GM21367 (cell line): ENCODE measurements at regions not wholly inside any gene's neighbourhood (a gene's known extent, or its start where the extent isn't known, plus 50 kb on each side); places are given as distances from the start of the nearest gene placed in this dataset.
"Not testable (repeated sequence)": the region's sequence is repeated elsewhere in the genome, so short reads cannot be mapped to it uniquely, and the experiment has no call there.

Experiments used
- ATAC-seq: cut with Tn5 transposase; IDR thresholded peaks from one replicate; pipeline ENCODE4 v1.9.1; 2021; ENCODE audit not compliant: unreplicated experiment

DNA sequence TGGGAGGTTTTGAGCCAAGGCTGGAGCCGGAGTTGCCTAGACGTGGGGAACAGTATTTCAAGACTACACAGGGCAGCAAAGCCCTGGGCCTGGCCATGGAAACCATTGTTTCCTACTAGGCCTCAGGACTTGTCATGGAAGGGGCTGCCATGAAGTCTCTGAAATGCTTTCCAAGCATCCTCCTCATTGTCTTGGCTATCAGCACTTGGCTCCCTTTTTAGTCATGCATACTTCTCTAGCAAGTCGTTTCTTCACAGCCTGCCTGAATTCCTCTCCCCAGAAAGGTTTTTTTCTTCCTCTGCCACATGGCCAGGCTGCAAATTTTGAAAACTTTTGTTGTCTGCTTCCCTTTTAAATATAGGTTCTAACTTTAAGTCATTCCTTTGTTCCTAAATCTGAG, 406.6 kb upstream of the TMPRSS15 start:
- ATAC-seq, result no peak

GRCh38 chr21:18812308-18812707, 408.7 kb upstream of the TMPRSS15 start:
- no peak for ATAC-seq

DNA sequence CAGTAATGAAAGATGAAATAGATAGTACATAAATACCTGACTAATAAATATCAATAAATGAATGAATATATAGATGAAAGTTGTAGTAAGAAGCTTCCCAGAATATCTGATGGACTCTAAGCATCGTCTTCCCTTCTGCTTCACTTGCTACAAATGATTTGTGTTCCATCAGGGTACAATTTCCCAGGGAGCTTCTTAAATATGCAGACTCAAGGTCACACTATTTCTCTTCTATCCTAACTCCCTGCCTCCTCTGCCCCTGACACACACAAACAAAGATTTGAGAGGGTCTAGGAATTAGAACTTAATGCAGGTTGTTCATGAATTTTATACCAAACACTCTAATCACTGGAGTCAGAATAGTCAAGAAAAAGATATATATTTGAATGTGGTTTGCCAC, 415.9 kb upstream of the TMPRSS15 start:
- ATAC-seq, result no peak

DNA sequence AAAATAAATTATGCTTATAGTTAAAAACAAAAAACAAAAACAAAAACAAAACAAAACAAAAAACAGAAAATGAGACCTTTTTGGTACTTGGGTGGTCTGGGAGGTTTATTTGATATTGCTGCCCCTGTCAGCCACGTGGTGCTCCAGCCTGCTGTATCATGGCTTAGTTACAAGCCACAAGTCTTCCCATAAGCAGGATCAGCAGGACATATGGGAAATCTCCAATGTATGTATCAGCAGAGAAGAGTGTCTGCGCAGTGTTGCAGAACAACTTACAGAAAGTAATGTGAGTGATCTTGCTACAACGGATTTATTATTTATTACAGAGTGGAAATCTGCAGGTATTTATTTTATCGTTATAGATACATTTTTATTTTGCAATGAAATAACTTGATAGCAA, 423.0 kb upstream of the TMPRSS15 start:
- ATAC-seq, result no peak

DNA sequence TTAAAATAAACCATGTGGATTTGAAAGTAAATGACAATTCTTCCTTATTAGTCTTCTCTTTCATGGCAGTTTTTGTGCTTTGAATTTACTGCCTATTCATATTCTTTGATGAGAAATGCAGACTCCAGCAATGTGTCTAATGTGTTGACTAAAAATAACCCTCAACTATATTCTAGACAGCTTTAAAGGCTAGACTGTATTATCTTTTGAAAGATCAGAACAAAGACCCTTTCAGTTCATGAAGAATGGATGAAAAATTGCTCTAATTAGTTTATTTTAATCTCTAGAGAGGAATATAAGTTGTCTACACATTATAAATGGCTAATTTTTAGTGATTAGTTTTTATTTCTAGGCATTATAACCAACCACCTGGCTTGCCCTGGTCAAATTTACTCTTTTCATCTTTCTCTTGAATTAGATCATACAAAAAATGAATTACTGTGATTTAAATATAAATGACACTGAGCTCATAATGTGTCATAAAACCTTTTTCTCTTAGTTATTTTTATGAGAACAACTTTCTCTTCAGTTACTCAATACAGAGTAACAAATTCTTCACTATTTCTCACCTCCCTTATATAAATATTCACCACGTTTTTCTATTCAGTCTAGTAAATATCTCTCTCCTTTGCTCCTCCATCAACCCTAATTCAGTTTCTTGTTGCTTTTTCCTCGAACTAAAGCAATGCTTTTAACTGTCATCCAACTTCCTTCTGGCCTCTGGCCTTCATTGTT, 428.5 kb upstream of the TMPRSS15 start:
- ATAC-seq, result no peak

DNA sequence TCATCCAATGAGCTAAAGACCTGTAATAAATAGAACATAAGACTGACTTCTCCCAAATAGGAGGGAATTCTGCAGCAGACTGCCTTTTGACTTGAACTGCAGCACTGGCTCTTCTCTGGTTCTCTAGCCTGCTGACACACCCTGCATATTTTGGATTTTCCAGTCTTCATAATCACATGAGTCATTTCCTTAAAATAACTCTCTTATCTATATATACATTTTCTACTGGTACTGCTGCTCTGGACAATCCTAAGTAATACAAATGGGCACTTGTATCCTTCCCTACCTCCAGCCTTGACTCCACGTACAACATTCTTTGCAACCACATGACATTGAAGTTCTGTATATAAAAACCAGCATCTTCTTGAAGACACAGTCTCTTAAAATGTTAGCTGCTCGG, 429.4 kb upstream of the TMPRSS15 start:
- no peak for ATAC-seq

DNA sequence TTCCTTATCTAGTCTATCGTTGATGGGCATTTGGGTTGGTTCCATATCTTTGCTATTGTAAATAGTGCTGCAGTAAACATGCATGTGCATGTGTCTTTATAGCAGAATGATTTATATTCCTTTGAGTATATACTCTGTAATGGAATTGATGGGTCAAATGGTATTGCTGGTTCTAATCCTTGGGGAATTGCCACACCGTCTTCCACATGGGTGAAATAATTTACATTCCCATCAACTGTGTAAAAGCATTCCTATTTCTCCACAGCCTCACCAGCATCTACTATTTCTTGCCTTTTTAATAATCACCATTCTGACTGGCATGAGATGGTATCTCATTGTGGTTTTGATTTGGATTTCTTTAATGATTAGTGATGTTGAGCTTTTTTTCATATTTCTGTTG, 430.5 kb upstream of the TMPRSS15 start:
- ATAC-seq, result not testable (repeated sequence)

DNA sequence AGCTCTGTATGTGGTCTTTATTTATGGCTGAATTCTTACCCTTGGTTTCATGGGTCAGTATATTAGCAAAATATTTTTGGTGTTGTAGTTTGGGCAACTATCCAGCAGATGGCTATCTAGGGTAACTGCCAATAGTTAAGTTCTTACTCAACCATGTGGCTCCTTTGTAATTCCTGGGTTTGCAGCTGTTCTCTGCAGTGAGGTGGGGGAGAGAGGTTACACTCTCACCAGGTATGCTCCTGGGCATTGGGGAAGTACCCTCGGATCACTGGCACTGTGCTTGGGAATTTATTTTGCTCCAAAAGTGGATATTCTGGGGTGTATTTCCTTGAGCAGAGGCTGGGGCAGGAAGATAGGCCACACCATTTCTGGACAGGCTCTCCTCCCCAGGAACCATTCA, 436.7 kb upstream of the TMPRSS15 start:
- ATAC-seq, result peak; percentile 53

GRCh38 chr21:18857606-18858005, 454.0 kb upstream of the TMPRSS15 start:
- not testable (repeated sequence) for ATAC-seq

DNA sequence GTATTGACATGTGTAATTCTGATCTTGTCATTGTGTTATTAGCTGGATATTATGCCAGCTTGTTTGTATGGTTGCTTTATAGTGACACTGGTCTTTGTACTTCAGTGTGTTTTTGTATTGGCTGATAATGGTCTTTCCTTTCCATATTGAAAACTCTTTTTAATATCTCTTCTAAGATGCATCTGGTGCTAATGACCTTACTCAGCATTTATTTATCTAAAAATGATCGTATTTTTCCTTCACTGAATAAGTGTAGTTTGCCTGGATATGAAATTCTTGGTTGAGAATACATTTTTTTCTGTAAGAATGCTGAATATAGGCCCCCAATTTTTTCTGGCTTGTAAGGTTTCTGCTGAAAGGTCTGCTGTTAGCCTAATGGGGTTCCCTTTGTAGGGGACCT, 465.5 kb upstream of the TMPRSS15 start:
- ATAC-seq, result no peak

GRCh38 chr21:18877917-18878316, 474.3 kb upstream of the TMPRSS15 start:
- no peak for ATAC-seq

DNA sequence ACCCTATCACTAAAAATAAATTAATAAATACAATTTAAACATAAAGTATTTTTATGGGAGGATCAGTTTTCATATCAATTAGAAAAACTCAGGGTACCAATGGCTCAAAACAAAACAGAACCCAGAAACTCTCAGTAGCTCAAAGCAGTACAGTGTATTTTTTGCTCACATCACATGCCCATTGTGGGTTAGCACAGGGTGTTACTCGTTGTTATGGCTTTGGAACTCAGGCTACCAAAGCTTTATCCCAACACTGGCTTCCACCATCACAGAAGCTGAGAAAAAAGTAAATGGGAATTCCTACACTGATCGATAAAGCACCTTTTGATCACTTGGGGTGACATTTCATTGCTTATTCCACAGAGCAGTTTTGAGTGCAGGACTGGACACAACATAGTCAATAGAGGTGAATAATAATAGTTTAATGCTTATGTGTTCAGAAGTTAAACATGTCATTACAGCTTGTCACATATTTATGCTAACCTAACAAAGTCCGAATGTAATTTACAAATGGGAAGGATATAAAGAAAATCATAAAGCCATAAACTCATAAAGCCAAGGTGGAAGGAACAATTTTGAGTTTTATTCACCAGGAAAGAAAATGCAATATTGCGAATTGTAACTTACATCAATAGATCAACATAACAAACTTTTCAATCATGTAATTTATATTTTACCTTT, 484.5 kb upstream of the TMPRSS15 start:
- ATAC-seq, result no peak

DNA sequence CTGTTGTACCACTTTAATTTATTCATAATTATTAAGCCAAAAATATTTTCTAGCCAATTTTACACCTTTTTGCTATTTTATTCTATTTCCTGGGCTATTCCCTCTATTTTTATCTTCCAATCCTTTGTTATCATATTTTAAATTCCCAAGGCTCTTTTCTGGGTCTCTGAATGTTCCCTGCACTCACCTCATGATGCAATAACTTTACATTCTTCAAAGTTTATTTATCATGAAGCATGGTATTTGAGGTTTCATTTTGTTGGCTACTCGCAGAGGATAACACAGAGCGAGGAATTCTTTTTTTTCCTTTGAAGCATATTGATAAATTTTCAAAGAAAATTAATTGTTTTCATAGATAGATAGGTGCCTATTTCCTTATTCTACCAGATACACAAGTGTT, 489.8 kb upstream of the TMPRSS15 start:
- ATAC-seq, result no peak

DNA sequence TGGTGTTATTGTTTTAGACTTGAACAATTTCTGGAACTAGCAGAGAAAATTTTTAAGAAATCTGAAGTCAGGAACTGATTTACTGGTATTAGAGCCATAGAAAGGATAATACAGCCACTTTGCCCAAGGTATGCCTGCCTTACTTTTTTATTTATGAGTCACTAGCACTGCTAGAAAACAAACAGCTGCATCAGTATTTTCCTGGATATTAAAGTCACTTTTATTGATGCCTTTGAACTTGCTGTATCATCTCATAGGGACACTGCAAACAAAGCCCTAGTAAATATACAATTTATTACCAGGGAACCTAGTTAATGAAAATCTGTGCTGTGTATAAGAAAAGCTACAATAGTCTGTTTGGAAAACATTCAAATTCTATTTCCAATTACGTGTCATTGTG, 490.8 kb upstream of the TMPRSS15 start:
- ATAC-seq, result no peak

- no peak for ATAC-seq
These were observed 495.7 kb upstream of the TMPRSS15 start for GRCh38 chr21:18899261-18899660.

DNA sequence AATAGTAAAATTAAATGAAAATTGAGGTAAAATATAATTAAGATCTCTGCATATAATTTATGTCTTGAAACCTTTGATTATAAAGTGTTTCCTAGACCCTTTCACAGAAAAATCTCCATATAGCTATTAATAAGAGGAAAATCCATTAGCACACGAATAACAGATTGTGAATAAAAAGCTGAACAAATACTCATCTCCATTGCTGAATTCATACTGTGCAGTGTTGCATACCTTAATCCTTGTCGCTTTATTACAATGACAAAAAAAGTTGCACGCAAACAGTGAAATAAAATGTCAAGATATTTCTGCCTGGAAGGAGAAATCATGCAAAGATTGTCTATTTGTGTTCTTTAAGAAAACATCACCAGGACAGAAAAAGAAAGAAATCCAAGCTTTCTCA, 499.1 kb upstream of the TMPRSS15 start:
- ATAC-seq, result no peak

- no peak for ATAC-seq
These were observed 503.5 kb upstream of the TMPRSS15 start for GRCh38 chr21:18907076-18907475.

DNA sequence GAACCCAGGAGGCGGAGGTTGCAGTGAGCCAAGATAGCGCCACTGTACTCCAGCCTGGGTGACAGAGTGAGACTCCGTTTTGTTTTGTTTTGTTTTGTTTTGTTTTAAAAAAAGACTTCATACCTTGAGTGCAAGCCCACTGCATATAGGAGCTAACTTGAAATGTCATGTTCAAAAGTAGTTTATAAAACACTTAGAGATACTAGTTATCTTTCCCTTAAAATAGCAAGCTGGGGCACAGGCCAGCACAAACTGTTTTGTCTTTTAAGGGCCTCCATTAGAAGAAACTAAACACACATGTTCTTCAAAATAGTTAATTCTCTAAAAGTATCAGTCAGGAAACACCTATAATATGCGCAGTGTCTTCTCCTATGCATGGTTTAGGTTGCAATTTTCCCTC, 505.1 kb upstream of the TMPRSS15 start:
- no peak for ATAC-seq

GRCh38 chr21:18913914-18914313, 510.3 kb upstream of the TMPRSS15 start:
- ATAC-seq, result no peak

- no peak for ATAC-seq
These were observed 511.0 kb upstream of the TMPRSS15 start for GRCh38 chr21:18914570-18914969.

DNA sequence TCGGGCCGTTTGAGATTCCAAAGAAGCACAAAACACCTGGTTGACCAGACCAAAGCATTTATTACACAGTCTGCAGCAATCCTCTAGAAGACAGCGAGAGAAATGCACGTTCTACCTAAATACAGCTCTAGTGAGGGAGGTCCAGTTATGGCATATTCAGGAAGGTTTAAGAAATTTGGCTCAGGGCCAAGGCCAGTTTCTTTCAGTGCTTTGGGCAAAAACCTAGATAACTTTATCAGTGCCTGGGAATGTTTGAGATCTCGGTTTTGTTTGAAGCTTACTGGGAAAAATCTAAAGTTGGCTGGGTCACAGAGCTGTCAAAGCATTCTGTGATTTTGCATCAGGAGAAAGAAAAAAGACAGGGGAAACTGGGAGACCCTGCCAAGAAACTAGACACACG, 514.0 kb upstream of the TMPRSS15 start:
- no peak for ATAC-seq

DNA sequence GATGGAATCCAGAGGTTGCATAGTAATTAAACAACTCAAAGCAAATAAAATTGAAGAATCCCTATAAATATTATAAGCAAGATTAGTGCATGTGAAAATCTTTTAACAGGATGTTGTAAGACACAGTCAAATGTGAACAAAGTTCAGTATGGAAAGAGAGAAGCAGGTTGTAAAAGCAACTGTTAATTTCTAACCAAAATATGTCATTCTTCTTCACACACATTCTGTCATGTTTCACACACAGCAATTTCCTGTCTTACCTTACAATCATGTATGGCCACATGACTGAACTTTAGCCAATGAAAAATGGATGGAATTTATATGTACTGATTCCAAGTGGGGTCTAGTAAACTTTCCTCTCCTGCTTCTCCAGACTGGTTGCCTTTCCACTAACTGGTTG, 527.7 kb upstream of the TMPRSS15 start:
- ATAC-seq, result no peak

- no peak for ATAC-seq
These were observed 533.8 kb upstream of the TMPRSS15 start for GRCh38 chr21:18937337-18937736.
